HFFc6 (cell line): ENCODE measurements at regions not wholly inside any gene's neighbourhood (a gene's known extent, or its start where the extent isn't known, plus 50 kb on each side); places are given as distances from the start of the nearest gene placed in this dataset.

Experiments used
- DNase-seq: peaks from one replicate; pipeline ENCODE4 v3.0.0-alpha.2; 2018
- H3K27ac Mint-ChIP-seq: 2 replicates; pipeline ENCODE4 v1.8.0; 2020; ENCODE audit warnings: mild to moderate bottlenecking, mixed read lengths
- H3K27me3 Mint-ChIP-seq: 2 replicates; pipeline ENCODE4 v1.8.0; 2021; ENCODE audit warnings: mild to moderate bottlenecking, moderate library complexity, mixed read lengths; ENCODE audit not compliant: insufficient read depth
- H3K36me3 Mint-ChIP-seq: 2 replicates; pipeline ENCODE4 v1.8.0; 2021; ENCODE audit warnings: low read depth, mixed read lengths
- H3K4me1 Mint-ChIP-seq: 2 replicates; pipeline ENCODE4 v1.8.0; 2020; ENCODE audit warnings: low read depth, mixed read lengths
- H3K4me3 Mint-ChIP-seq: 2 replicates; pipeline ENCODE4 v1.8.0; 2020; ENCODE audit warnings: mild to moderate bottlenecking, moderate library complexity, mixed read lengths
- H3K9me3 Mint-ChIP-seq: 2 replicates; pipeline ENCODE4 v1.8.0; 2020; ENCODE audit warnings: mild to moderate bottlenecking, mixed read lengths
- TF ChIP-seq, protein P1 (sequence below): fragments of 200-600 bp; sonication (generic); IDR thresholded peaks from 2 replicates; pipeline ENCODE4 v1.5.0; 2021; ENCODE audit warnings: antibody characterized with exemption, mild to moderate bottlenecking

DNA sequence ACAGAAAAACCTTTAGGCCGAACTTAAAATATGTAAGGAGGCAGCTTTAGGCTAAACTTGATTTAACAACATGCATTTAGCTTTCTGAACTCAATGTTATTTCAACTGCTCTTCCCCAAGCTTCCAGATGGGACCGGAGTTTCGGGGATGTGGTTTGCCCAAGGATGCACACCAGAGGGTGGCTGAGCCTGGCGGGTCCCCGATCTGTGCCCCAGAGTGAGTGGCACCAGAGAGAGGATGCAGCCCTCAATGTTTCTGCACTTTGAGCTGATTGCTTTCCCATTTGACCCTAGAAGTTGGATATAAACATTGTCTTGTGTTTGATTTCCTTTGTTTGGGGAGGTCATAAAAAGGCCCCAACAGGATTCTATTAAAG is 348.0 kb upstream of the TNRC6C start:
- TF ChIP-seq, protein P1, sequence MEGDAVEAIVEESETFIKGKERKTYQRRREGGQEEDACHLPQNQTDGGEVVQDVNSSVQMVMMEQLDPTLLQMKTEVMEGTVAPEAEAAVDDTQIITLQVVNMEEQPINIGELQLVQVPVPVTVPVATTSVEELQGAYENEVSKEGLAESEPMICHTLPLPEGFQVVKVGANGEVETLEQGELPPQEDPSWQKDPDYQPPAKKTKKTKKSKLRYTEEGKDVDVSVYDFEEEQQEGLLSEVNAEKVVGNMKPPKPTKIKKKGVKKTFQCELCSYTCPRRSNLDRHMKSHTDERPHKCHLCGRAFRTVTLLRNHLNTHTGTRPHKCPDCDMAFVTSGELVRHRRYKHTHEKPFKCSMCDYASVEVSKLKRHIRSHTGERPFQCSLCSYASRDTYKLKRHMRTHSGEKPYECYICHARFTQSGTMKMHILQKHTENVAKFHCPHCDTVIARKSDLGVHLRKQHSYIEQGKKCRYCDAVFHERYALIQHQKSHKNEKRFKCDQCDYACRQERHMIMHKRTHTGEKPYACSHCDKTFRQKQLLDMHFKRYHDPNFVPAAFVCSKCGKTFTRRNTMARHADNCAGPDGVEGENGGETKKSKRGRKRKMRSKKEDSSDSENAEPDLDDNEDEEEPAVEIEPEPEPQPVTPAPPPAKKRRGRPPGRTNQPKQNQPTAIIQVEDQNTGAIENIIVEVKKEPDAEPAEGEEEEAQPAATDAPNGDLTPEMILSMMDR, result no peak

DNA sequence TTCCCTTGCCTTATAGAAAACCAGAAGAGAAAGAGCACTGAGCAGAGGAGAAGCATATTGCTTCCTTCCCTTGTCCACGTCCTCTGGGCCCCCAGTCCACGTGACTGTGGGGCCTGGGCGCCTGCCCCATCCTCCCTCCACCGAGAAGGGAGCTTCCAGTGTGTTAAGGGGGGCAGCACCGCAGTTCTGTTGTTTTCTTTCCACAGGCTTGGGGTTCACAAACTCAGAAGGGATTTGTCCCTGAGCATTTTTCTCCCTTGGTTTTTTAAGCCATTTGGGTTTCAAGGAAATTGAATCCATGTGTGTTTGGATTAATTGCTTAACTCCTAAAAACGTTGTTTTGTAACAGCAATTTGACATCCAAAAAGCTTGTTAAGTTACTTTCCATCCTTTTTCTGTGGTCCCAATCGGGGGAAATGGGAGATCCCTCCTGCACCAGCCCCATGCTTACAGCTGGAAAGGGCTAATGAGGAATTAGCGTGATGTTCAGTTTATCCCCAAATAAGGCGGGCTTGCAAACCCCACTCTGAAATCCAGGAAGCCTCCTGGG is 347.5 kb upstream of the TNRC6C start:
- no peaks in the 10 kb centered on the region for H3K9me3 Mint-ChIP-seq
- DNase-seq, result no peak
- TF ChIP-seq, protein P1, result no peak

More for the DNA sequence above, 348.0 kb upstream of the TNRC6C start:
- H3K27me3 Mint-ChIP-seq, result peaks cover 48% of the 10 kb centered on the region
- H3K4me1 Mint-ChIP-seq, result peaks cover 21% of the 10 kb centered on the region
- peak overlapping the region; percentile 63; the same call in 1 of the 2 replicates for H3K4me3 Mint-ChIP-seq
- H3K9me3 Mint-ChIP-seq, result no peaks in the 10 kb centered on the region
- no peaks in the 10 kb centered on the region for H3K36me3 Mint-ChIP-seq
- no peak for DNase-seq
- H3K27ac Mint-ChIP-seq, result no peak overlapping the region

DNA sequence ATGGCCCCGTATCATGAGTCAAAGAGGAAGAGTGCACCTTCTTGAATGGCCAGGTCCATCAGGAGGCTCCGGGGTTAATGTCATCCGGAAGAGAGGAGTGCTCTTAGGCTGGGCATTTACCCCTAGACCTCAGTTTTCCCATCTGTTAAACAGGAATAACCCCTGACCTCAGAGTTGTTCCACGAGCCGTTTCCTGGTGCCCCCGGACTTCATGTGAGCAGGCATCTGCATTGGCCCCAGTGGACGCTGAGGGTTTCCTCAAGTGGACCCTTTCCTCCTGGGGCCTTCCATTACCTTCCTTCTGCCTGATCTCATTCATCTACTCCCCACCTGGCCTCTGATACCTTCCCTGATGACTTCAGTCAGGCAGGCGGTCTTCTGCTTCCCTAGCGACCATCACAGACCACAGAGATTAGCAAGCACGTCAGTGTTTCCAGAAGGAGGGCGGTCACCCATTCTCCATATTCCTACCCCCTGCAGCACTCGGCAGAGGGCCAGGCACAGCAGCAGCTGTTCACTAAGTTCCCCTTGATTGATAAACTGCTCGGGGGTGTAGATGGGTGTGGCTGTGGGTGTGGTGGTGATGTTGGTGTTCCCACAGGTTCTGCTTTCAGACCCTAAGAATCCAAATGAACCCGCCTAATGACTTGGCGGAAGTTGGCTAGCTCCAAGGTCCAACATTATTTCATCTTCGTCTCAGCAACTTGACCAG is 346.6 kb upstream of the TNRC6C start:
- DNase-seq, result no peak
- H3K36me3 Mint-ChIP-seq, result no peaks in the 10 kb centered on the region
- no peak overlapping the region for H3K27ac Mint-ChIP-seq
- TF ChIP-seq, protein P1, result no peak
- H3K4me1 Mint-ChIP-seq, result peaks cover 32% of the 10 kb centered on the region
- H3K4me3 Mint-ChIP-seq, result no peak overlapping the region
- no peaks in the 10 kb centered on the region for H3K9me3 Mint-ChIP-seq
- H3K27me3 Mint-ChIP-seq, result peaks cover 45% of the 10 kb centered on the region

More for the DNA sequence above, 347.5 kb upstream of the TNRC6C start:
- H3K4me3 Mint-ChIP-seq, result no peak overlapping the region
- H3K27me3 Mint-ChIP-seq, result peaks cover 48% of the 10 kb centered on the region
- H3K27ac Mint-ChIP-seq, result no peak overlapping the region
- no peaks in the 10 kb centered on the region for H3K36me3 Mint-ChIP-seq
- peaks cover 26% of the 10 kb centered on the region for H3K4me1 Mint-ChIP-seq

DNA sequence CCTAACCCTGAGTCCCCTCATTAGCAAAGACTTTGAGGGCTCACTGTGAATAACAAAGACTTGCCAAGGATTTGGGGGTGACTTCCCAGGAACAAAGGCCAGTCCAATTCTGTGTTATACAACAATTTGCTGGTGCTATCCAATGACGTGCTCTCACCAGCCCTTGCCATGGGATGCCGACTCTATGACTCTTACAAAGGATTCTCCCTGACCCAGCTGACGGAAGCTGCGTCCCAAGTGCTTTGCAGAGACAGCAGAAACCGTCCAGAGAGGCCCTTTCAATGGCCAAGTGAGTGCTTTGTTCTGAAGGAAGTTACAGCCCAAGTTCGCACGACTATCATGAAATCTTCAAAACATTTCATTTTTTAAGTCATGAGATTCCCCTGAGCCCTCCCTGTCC is 345.3 kb upstream of the TNRC6C start:
- Mint-ChIP-seq H3K4me3 (no peak overlapping the region), H3K36me3 (no peaks in the 10 kb centered on the region), H3K27me3 (peaks cover 41% of the 10 kb centered on the region), H3K27ac (no peak overlapping the region), H3K4me1 (peaks cover 32% of the 10 kb centered on the region), H3K9me3 (no peaks in the 10 kb centered on the region)
- TF ChIP-seq, protein P1, result no peak
- peak; percentile 12 for DNase-seq

DNA sequence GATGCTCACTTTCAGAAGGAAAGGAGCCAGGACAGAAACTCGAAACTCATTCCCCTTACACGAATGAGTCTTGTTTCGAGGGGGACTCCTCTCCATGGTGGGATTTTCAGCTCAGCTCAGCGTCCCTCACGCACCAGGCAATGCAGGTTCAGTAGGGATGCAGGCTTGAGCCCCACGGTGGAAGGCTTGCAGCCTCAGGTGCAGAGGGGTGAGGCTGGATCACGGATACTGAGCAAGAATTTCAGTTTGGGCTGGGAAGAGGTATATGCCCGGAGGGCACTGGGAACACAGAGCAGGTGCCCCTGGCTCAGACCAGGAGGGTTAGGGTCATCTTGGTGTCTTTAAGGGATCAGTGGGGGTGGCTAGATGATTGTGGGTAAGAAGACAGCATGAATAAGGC is 344.9 kb upstream of the TNRC6C start:
- TF ChIP-seq, protein P1, result no peak
- Mint-ChIP-seq H3K9me3 (no peaks in the 10 kb centered on the region), H3K27me3 (peaks cover 38% of the 10 kb centered on the region), H3K27ac (no peak overlapping the region), H3K4me3 (no peak overlapping the region), H3K36me3 (no peaks in the 10 kb centered on the region), H3K4me1 (peaks cover 32% of the 10 kb centered on the region)
- DNase-seq, result no peak
